Activated CD8-positive, alpha-beta memory T cell treated with anti-CD3 and anti-CD28 coated beads, Interleukin-2, amount 50 U/mL, for 1 hour (primary cell): ENCODE measurements at regions not wholly inside any gene's neighbourhood (a gene's known extent, or its start where the extent isn't known, plus 50 kb on each side); places are given as distances from the start of the nearest gene placed in this dataset.

Experiments
- DNase-seq: peaks from one replicate; pipeline ENCODE4 v3.0.0-alpha.2; 2020; ENCODE audit errors: extremely low read depth

GRCh38 chr4:15130441-15130840 lies 128.2 kb downstream of the CPEB2 start:
- DNase-seq, result no peak

DNA sequence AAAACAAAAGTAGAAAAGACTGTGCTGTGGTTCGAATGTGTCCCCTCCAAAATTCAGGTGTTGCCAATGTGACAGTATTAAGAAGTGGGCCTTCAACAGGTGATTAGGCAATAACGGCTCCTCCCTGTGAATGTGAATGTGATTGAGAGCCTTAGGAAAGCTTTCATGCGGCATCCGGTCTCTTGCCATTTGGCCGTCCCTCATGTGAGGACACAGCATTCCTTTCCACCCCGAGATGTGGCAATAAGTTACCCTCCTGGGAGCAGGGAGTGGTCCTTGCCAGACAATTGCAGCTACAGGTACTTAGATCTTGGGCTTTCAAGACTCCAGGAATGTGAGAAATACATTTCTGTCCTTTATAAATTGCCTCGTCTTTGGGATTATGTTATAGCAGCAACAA lies 129.3 kb downstream of the CPEB2 start:
- DNase-seq, result no peak

GRCh38 chr4:15132739-15133138 lies 130.5 kb downstream of the CPEB2 start:
- DNase-seq, result no peak

DNA sequence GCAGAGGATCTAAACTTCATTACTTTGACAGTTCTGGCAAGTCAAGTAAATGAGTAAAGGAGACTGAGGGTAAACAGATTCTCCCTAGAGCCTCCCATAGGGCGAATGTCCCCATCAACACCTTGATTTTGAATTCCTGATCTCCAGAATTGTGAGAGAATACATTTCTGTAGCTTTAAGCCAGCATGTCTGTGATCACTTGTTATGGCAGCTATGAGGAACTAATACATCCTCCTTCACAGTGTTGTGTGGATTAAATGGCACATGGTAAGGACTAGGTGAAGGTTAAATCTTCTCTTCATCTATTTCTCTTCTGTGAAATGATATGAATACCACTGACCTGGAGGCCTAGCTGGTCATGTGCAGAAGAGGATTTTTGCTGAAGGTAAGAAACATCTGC lies 137.3 kb downstream of the CPEB2 start:
- DNase-seq, result no peak

GRCh38 chr4:15142201-15142600 lies 139.9 kb downstream of the CPEB2 start:
- no peak for DNase-seq

GRCh38 chr4:15143551-15143950 lies 141.3 kb downstream of the CPEB2 start:
- DNase-seq, result no peak

- DNase-seq, result no peak
These were observed 142.1 kb downstream of the CPEB2 start for GRCh38 chr4:15144249-15144966.

GRCh38 chr4:15144967-15145295 lies 142.7 kb downstream of the CPEB2 start:
- no peak for DNase-seq

- DNase-seq, result no peak
These were observed 143.4 kb downstream of the CPEB2 start for GRCh38 chr4:15145709-15146108.

- DNase-seq, result no peak
These were observed 145.4 kb downstream of the CPEB2 start for GRCh38 chr4:15147714-15148113.

DNA sequence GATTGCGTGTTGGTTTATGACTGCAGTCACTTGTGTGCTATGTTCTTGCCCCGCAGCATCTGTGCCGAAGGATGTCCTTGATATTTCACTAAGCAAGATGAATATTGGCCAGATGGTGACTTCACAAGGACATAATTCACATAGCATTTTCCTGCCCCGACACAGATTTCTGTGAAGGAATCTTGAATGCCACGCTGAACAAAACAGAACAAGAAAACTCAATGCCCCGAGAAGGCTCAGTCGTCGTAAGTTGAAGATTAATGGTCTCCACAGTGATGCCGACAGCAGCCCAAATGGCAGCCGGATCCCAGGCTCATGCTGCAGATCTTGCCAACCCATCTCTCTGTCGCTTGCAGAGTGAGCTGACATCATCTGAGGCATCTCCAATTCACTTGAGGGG lies 145.9 kb downstream of the CPEB2 start:
- no peak for DNase-seq

GRCh38 chr4:15148691-15149090 lies 146.4 kb downstream of the CPEB2 start:
- no peak for DNase-seq

GRCh38 chr4:15149234-15149838 lies 147.1 kb downstream of the CPEB2 start:
- DNase-seq, result no peak

DNA sequence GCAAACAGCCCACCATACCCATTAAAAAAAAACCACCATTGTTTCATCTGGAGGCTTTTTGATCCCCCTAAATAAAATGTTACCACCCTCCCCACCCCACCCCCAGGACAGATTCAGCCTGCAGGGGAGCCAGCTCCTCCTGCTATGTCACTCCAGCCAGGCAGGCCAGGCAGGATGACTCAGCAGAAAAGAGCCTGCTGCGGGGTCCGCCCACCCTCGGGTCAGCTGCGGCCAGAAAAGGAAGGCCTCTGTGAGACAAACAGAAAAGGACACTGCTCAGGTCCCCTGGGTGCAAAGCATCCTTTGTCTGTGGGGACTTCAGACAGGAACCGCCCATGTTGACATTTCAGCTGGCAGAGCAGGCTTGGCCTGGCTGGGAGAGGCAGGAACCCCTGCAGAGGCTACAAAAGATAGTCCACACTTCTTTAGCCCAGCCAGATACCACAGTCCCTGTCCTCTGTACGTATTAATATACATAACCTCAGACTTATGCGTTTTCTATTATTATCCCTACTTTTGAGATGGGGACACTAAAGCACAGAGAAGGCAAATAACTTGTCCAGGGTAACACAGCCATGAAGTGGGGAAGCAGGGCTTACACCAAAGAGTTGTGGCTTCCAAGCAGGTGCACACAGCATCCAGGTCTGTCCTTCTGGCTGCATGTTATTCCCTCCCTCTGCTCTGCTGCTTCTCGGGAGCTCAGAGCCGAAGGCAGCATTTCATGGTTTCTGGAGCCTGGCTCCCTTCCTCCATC lies 147.7 kb downstream of the CPEB2 start:
- DNase-seq, result no peak

DNA sequence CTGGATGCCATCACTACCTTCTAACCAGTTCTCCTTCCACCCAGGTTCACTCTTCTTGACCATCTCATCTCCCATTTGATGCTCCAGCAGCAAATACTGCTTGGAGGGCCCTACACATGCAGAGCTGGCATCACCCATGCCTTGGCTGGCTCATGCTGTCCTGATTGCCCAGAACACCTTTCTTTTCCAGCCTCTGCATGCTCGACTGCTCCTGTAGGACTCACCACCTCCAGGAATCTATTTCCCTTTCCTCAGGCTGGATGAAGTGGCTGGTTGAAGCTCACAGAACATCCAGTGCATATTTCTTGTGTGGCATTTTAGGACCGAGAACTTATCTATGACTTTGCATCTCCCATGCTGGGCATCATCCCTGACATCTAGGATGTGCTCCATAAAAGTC lies 148.3 kb downstream of the CPEB2 start:
- no peak for DNase-seq

- no peak for DNase-seq
These were observed 148.8 kb downstream of the CPEB2 start for GRCh38 chr4:15151033-15151432.

DNA sequence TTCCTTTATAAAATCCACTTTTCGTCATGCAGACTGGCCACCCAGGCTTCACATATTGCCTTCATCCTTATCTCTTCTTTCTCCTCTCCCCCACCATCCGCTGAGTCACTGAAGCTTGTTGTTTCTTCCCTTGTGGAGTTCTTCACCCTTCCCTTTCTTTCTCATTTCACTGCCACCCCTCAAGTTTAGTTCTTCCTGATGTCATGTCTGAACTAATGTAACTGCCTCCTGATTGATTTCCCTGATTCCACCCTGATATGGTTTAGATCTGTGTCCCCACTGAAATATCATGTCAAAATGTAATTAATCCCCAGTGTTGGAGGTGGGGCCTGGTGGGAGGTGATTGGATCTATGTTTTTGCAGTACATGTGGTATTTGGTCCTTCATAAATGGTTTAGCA lies 151.4 kb downstream of the CPEB2 start:
- DNase-seq, result no peak

DNA sequence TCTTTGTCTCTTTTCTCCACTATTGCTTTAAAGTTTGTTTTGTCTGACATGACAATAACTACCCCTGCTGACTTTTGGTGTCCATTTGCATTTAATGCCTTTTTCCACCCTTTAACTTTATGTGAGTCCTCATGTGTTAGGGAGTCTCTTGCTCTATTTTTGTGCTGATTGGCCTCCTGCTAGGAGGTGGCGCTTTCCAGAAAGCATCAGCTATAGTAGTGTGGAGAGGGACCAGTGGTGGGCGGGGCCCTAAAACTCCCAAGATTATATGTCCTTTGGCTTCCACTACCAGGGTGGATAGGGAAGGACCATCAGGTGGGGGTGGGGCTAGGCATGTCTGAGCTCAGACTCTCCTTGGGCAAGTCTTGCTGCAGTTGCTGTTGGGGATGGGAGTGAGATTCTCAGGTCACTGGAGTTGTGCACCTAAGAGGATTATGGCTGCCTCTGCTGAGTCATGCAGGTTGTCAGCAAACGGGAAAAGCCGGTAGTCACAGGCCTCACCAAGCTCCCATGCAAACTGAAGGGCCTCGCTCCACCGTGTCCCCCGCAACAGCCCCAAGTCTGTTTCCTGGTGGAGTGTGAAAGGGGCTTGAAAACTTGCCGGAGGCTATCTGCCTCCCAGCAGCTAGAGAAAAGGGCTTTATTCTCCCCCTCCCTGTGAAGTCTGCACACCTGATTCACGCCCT lies 156.3 kb downstream of the CPEB2 start:
- DNase-seq, result no peak

DNA sequence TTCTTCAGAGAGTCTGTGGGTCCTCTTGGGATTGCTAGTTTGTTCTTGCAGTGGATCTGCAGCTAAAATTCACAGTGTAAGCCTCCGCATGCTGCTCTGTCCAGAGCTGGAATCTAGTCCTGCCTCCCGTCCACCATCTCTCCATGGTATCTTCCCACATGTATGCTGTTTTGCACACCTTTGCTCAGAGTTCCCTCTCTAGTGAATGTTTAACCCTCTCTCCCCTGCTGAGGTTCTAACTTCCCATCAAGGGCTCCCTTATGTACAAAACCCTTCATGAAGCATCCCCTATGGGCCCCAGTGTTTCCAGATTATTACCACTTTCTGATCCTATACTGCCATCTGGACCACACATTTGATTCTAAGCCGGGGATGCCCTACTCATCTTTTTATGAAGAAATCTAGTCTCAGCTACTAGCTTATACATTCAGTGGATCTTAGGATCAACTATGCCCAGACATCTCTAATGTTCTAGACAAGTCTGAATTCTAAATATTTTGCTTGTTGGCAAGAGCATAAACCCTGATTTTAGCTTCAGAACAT lies 157.3 kb downstream of the CPEB2 start:
- DNase-seq, result no peak

GRCh38 chr4:15161439-15161838 lies 159.2 kb downstream of the CPEB2 start:
- DNase-seq, result no peak

DNA sequence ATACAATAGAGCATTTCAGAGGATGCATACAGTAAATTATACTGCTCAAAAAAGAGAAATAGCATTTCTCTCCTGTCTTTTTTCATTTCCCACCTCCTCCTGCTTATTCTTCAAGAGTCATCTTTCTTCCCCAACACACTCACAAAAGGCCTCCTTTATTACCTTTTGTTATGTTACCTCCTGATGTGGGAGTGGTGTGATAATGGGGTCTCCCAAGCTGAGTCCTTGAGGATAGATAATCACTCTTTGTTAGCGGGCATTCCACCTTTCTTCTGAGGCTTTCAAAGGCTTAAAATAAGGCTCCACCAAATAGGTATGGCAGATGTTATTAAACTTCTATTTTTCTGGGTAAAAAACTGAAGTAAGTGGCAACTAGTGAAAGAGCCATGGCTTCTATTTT lies 159.8 kb downstream of the CPEB2 start:
- DNase-seq, result no peak
